ENCODE measurements at regions not wholly inside any gene's neighbourhood (a gene's known extent, or its start where the extent isn't known, plus 50 kb on each side); places are given as distances from the start of the nearest gene placed in this dataset.
"Not testable (repeated sequence)": the region's sequence is repeated elsewhere in the genome, so short reads cannot be mapped to it uniquely, and the experiment has no call there.

- no peaks in the 10 kb centered on the region for H3F3A ChIP-seq (ENCODE audit: insufficient read depth, low read length, poor library complexity, severe bottlenecking)
- H3K27me3 ChIP-seq (ENCODE audit: insufficient read depth, low read depth, low read length) = no peaks in the 10 kb centered on the region
- no peak overlapping the region for H3K9ac ChIP-seq (ENCODE audit: low read length)
- H2AFZ ChIP-seq (ENCODE audit: low read depth, low read length) = no peak overlapping the region
- H3K9me2 ChIP-seq (ENCODE audit: insufficient read depth, low read length) = no peaks in the 10 kb centered on the region
- no peaks in the 10 kb centered on the region for H3K9me3 ChIP-seq (ENCODE audit: low read length)
- TF ChIP-seq POLR2AphosphoS5 (IDR thresholded peaks at IDR 0.05) (no peak), RAD21 (conservative IDR thresholded peaks at IDR 0.05) (no peak), TAF1 (IDR thresholded peaks at IDR 0.05; ENCODE audit: low read depth) (no peak), EP300 (conservative IDR thresholded peaks at IDR 0.05; ENCODE audit: poor library complexity, severe bottlenecking) (no peak), MXI1 (conservative IDR thresholded peaks at IDR 0.05; ENCODE audit: poor library complexity, severe bottlenecking) (no peak), EZH2 (IDR thresholded peaks at IDR 0.05; ENCODE audit: borderline replicate concordance, insufficient read depth, low read length, poor library complexity, severe bottlenecking) (no peak), REST (IDR thresholded peaks at IDR 0.05; ENCODE audit: borderline replicate concordance) (no peak), SMC3 (conservative IDR thresholded peaks at IDR 0.05; ENCODE audit: poor library complexity) (no peak), CTCF (IDR thresholded peaks at IDR 0.05; ENCODE audit: poor library complexity, severe bottlenecking) (no peak)
- H3K36me3 ChIP-seq (ENCODE audit: insufficient read depth, low read length) = no peaks in the 10 kb centered on the region
- H3K27ac ChIP-seq (ENCODE audit: low read length) = no peak overlapping the region
- H4K20me1 ChIP-seq (ENCODE audit: insufficient read depth) = no peaks in the 10 kb centered on the region
- no peak overlapping the region for H3K4me2 ChIP-seq (ENCODE audit: low read length)
- no peak overlapping the region for H3K4me3 ChIP-seq (ENCODE audit: low read length)
- no peaks in the 10 kb centered on the region for H3K79me2 ChIP-seq (replicated peaks; ENCODE audit: insufficient read depth, low read length)
These were observed 178.3 kb downstream of the SKIDA1 start for GRCh38 chr10:21347043-21347784.

DNA sequence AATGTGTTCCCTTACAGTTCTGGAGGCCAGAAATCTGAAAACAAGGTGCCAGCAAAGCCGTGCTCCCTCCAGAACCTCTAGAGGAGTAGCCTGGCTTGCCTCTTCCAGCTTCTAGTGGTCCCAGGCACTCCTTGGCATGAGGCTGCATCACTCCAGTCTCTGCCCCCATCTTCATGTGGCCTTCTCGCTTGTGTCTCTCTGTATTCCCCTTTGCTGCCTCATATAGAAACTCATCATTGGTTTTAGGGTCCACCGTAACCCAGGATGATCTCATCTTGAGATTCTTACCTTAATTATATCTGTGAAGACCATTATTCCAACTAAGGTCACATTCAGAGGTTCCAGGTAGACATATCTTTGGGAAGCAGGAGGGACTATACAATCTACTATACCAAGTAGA is 182.4 kb downstream of the SKIDA1 start:
- Histone ChIP-seq H3K36me3 (ENCODE audit: insufficient read depth, low read length) (no peaks in the 10 kb centered on the region), H3K4me3 (ENCODE audit: low read length) (no peak overlapping the region), H3K4me2 (ENCODE audit: low read length) (no peak overlapping the region), H3K9ac (ENCODE audit: low read length) (no peak overlapping the region), H2AFZ (ENCODE audit: low read depth, low read length) (no peak overlapping the region), H3K79me2 (replicated peaks; ENCODE audit: insufficient read depth, low read length) (no peaks in the 10 kb centered on the region), H3F3A (ENCODE audit: insufficient read depth, low read length, poor library complexity, severe bottlenecking) (no peaks in the 10 kb centered on the region), H3K9me3 (ENCODE audit: low read length) (no peaks in the 10 kb centered on the region), H3K9me2 (ENCODE audit: insufficient read depth, low read length) (no peaks in the 10 kb centered on the region), H3K27me3 (ENCODE audit: insufficient read depth, low read depth, low read length) (no peaks in the 10 kb centered on the region), H3K27ac (ENCODE audit: low read length) (no peak overlapping the region), H4K20me1 (ENCODE audit: insufficient read depth) (no peaks in the 10 kb centered on the region)
- TF ChIP-seq POLR2AphosphoS5 (IDR thresholded peaks at IDR 0.05) = no peak
- no peak for TF ChIP-seq EP300 (conservative IDR thresholded peaks at IDR 0.05; ENCODE audit: poor library complexity, severe bottlenecking)
- TF ChIP-seq MXI1 (conservative IDR thresholded peaks at IDR 0.05; ENCODE audit: poor library complexity, severe bottlenecking) = no peak
- no peak for TF ChIP-seq TAF1 (IDR thresholded peaks at IDR 0.05; ENCODE audit: low read depth)
- no peak for TF ChIP-seq REST (IDR thresholded peaks at IDR 0.05; ENCODE audit: borderline replicate concordance)

DNA sequence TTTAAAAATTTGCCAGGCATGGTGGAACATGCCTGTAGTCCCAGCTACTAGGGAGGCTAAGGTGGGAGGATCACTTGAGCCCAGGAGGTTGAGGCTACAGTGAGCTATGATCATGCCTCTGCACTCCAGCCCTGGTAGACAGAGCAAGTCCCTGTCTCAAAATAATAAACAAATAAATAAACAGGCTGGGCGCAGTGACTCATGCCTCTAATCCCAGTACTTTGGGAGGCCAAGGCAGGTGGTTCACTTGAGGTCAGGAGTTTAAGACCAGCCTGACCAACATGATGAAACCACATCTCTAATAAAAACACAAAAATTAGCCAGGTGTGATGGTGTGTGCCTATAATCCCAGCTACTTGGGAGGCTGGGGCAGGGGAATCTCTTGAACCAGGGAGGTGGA is 183.0 kb downstream of the SKIDA1 start:
- H3K4me2 ChIP-seq (ENCODE audit: low read length); H3K27me3 ChIP-seq (ENCODE audit: insufficient read depth, low read depth, low read length); H3K36me3 ChIP-seq (ENCODE audit: insufficient read depth, low read length); H2AFZ ChIP-seq (ENCODE audit: low read depth, low read length); H3F3A ChIP-seq (ENCODE audit: insufficient read depth, low read length, poor library complexity, severe bottlenecking); H3K79me2 ChIP-seq (replicated peaks; ENCODE audit: insufficient read depth, low read length); H3K9me3 ChIP-seq (ENCODE audit: low read length); H3K27ac ChIP-seq (ENCODE audit: low read length); H3K9ac ChIP-seq (ENCODE audit: low read length); H4K20me1 ChIP-seq (ENCODE audit: insufficient read depth); H3K4me3 ChIP-seq (ENCODE audit: low read length); H3K9me2 ChIP-seq (ENCODE audit: insufficient read depth, low read length): not testable (repeated sequence)
